BJ (cell line): ENCODE measurements at regions not wholly inside any gene's neighbourhood (a gene's known extent, or its start where the extent isn't known, plus 50 kb on each side); places are given as distances from the start of the nearest gene placed in this dataset.
"Not testable (repeated sequence)": the region's sequence is repeated elsewhere in the genome, so short reads cannot be mapped to it uniquely, and the experiment has no call there.

ENCODE experiments used
- CTCF ChIA-PET: fragments of 350-600 bp; formaldehyde crosslinking; extraction: SDS; loops from one replicate; lab custom pipeline; 2021; ENCODE audit warnings: antibody characterized with exemption, inconsistent platforms; lab: Yijun Ruan, JAX
- POLR2A ChIA-PET: fragments of 300-600 bp; sonication (Branson Sonifier 250); formaldehyde crosslinking; extraction: SDS; loops from one replicate; lab custom pipeline; 2021; ENCODE audit warnings: antibody characterized with exemption; lab: Charles Lee
- DNase-seq: peaks from one replicate; pipeline ENCODE4 v3.0.0-alpha.2; 2011; ENCODE audit warnings: low read depth
- H3K27me3 ChIP-seq: 2 replicates; pipeline ENCODE4 v1.6.0; 2011; ENCODE audit warnings: low read length; ENCODE audit not compliant: control insufficient read depth, insufficient read depth
- H3K36me3 ChIP-seq: 2 replicates; pipeline ENCODE4 v1.5.1; 2011; ENCODE audit warnings: low read length; ENCODE audit not compliant: control insufficient read depth, insufficient read depth
- H3K4me3 ChIP-seq: 2 replicates; pipeline ENCODE4 v1.5.1; 2011; ENCODE audit warnings: low read depth, mild to moderate bottlenecking, control low read depth, low read length
- CTCF ChIP-seq: IDR thresholded peaks from 2 replicates; pipeline ENCODE4 v1.5.1; 2011; ENCODE audit warnings: low read depth, mild to moderate bottlenecking, control low read depth, inconsistent platforms, low read length, moderate library complexity; ENCODE audit not compliant: insufficient read depth

- no peaks in the 10 kb centered on the region for H3K27me3 ChIP-seq
- no peak overlapping the region for H3K4me3 ChIP-seq
- no peak for DNase-seq
- no peak for TF ChIP-seq CTCF
- CTCF ChIA-PET, result interaction anchor here (0.6 kb wide), 2 partner anchors 11 to 168 kb away, joined by 3 read pairs; no protein-coding TSS in a partner anchor
- POLR2A ChIA-PET, result no interaction called here
- H3K36me3 ChIP-seq, result no peaks in the 10 kb centered on the region
These were observed 239.5 kb downstream of the TFAP2A start for GRCh38 chr6:10175362-10175761.

GRCh38 chr6:10174761-10175160 lies 240.1 kb downstream of the TFAP2A start:
- no peak for DNase-seq
- no peaks in the 10 kb centered on the region for H3K36me3 ChIP-seq
- ChIA-PET CTCF (interaction anchor here (0.6 kb wide), 2 partner anchors 10 to 169 kb away, joined by 3 read pairs; no protein-coding TSS in a partner anchor), POLR2A (no interaction called here)
- no peak overlapping the region for H3K4me3 ChIP-seq
- no peak for TF ChIP-seq CTCF
- H3K27me3 ChIP-seq, result no peaks in the 10 kb centered on the region

GRCh38 chr6:10174056-10174455 lies 240.8 kb downstream of the TFAP2A start:
- ChIA-PET POLR2A (no interaction called here), CTCF (interaction anchor here (0.9 to 1.1 kb wide), 2 partner anchors 47 to 75 kb away, joined by 3 read pairs; no protein-coding TSS in a partner anchor)
- Histone ChIP-seq H3K4me3 (no peak overlapping the region), H3K27me3 (no peaks in the 10 kb centered on the region), H3K36me3 (no peaks in the 10 kb centered on the region)
- no peak for TF ChIP-seq CTCF
- DNase-seq, result no peak

GRCh38 chr6:10171706-10172105 lies 243.2 kb downstream of the TFAP2A start:
- H3K4me3 ChIP-seq, POLR2A ChIA-PET, H3K27me3 ChIP-seq, DNase-seq, CTCF ChIA-PET, H3K36me3 ChIP-seq: not testable (repeated sequence)

- ChIA-PET POLR2A (no interaction called here), CTCF (no interaction called here)
- DNase-seq, result no peak
- TF ChIP-seq CTCF, result no peak
- H3K27me3 ChIP-seq, result no peaks in the 10 kb centered on the region
- no peaks in the 10 kb centered on the region for H3K36me3 ChIP-seq
- no peak overlapping the region for H3K4me3 ChIP-seq
These were observed 244.1 kb downstream of the TFAP2A start for GRCh38 chr6:10170816-10171215.

- CTCF ChIA-PET, result no interaction called here
- no peak for TF ChIP-seq CTCF
- Histone ChIP-seq H3K4me3 (no peak overlapping the region), H3K27me3 (no peaks in the 10 kb centered on the region), H3K36me3 (no peaks in the 10 kb centered on the region)
- DNase-seq, result no peak
- POLR2A ChIA-PET, result no interaction called here
These were observed 248.8 kb downstream of the TFAP2A start for GRCh38 chr6:10166031-10166430.
